Panc1 (cell line): ENCODE measurements at regions not wholly inside any gene's neighbourhood (a gene's known extent, or its start where the extent isn't known, plus 50 kb on each side); places are given as distances from the start of the nearest gene placed in this dataset.

ENCODE experiments used
- ATAC-seq: fragments of 200-7000 bp; cut with Tn5 transposase; 2 replicates; pipeline ENCODE4 v1.9.1; 2020; ENCODE audit warnings: mild to moderate bottlenecking, moderate library complexity
- BruUV-seq: library from RNA; stranded (reverse); fragments of 400-500 nt; replicated peaks from 2 replicates; lab custom pipeline; 2021; lab: Mats Ljungman, UMichigan
- CTCF ChIA-PET: fragments of 300-600 bp; sonication (Branson Sonifier 250); formaldehyde crosslinking; loops from one replicate; lab custom pipeline; 2022; ENCODE audit warnings: antibody characterized with exemption; lab: Charles Lee
- POLR2A ChIA-PET: fragments of 300-600 bp; sonication (Branson Sonifier 250); formaldehyde crosslinking; loops from one replicate; lab custom pipeline; 2022; ENCODE audit warnings: antibody characterized with exemption; lab: Charles Lee
- DNase-seq: peaks from one replicate; pipeline ENCODE4 v3.0.0-alpha.2; 2010; ENCODE audit warnings: low read depth, low spot score
- H3K27ac ChIP-seq: 2 replicates; pipeline ENCODE4 v1.5.1; 2011; ENCODE audit warnings: mild to moderate bottlenecking, low read length, inconsistent platforms
- H3K27me3 ChIP-seq: fragments of 200-500 bp; sonication (Bioruptor generic); 2 replicates; pipeline ENCODE4 v1.6.0; 2014; ENCODE audit warnings: low read length, inconsistent platforms; ENCODE audit not compliant: control insufficient read depth, insufficient read depth
- H3K36me3 ChIP-seq: fragments of 200-500 bp; sonication (Bioruptor generic); 2 replicates; pipeline ENCODE4 v1.5.1; 2014; ENCODE audit warnings: inconsistent platforms, mild to moderate bottlenecking, low read length, moderate library complexity; ENCODE audit not compliant: control insufficient read depth, insufficient read depth
- H3K4me1 ChIP-seq: 2 replicates; pipeline ENCODE4 v1.5.1; 2011; ENCODE audit warnings: inconsistent platforms, mild to moderate bottlenecking, low read length, moderate library complexity; ENCODE audit not compliant: control insufficient read depth, insufficient read depth
- H3K4me3 ChIP-seq, 2 experiments: 2 replicates each; pipeline ENCODE4 v1.5.1; 2011 to 2012; ENCODE audit warnings: low read depth in 2 of 2, low read length in 2 of 2, mild to moderate bottlenecking in 2 of 2, inconsistent platforms in 1 of 2, moderate library complexity in 1 of 2
- H3K9me3 ChIP-seq: fragments of 200-500 bp; sonication (Bioruptor generic); 2 replicates; pipeline ENCODE4 v1.5.1; 2014; ENCODE audit warnings: low read depth, mild to moderate bottlenecking, inconsistent platforms, low read length, moderate library complexity; ENCODE audit not compliant: control insufficient read depth, insufficient read depth
- CTCF ChIP-seq: fragments of 450-650 bp; IDR thresholded peaks from 2 replicates; pipeline ENCODE4 v1.5.1; 2017; ENCODE audit warnings: mild to moderate bottlenecking
- POLR2AphosphoS5 ChIP-seq: IDR thresholded peaks from 2 replicates; pipeline ENCODE4 v1.6.1; 2012; ENCODE audit warnings: mild to moderate bottlenecking, low read depth, low read length, moderate library complexity
- REST ChIP-seq, 2 experiments: IDR thresholded peaks; 2 replicates each; pipeline ENCODE4 v1.6.1; 2011 to 2012; ENCODE audit warnings: low read depth in 2 of 2, control low read depth in 1 of 2, low read length in 1 of 2, mild to moderate bottlenecking in 1 of 2, moderate library complexity in 1 of 2; ENCODE audit not compliant: insufficient read depth in 1 of 2
- SIN3A ChIP-seq: IDR thresholded peaks from 2 replicates; pipeline ENCODE4 v1.6.1; 2012; ENCODE audit warnings: low read depth, mild to moderate bottlenecking, low read length, moderate library complexity, borderline replicate concordance; ENCODE audit not compliant: insufficient read depth
- TCF7L2 ChIP-seq: IDR thresholded peaks from 2 replicates; pipeline ENCODE4 v1.6.1; 2011; ENCODE audit warnings: mild to moderate bottlenecking, low read depth, low read length, inconsistent platforms
- in situ Hi-C: cut with HindIII; loops from 2 replicates; pipeline ENCODE4 v1.10.0; 2016; ENCODE audit warnings: low sequenced_read_pairs, low pct_unique_long_range_greater_than_20kb
- intact Hi-C: fragments of 100-400 bp; cut with micrococcal nuclease; formaldehyde crosslinking; loops from one replicate; pipeline ENCODE4 v1.10.0; 2022; ENCODE audit not compliant: unreplicated experiment

GRCh38 chr1:189936861-189937260, 540.8 kb downstream of the BRINP3 start:
- in situ Hi-C loops, result no loop called here
- Histone ChIP-seq H3K36me3 (no peaks in the 10 kb centered on the region), H3K9me3 (no peaks in the 10 kb centered on the region), H3K27me3 (no peaks in the 10 kb centered on the region), H3K4me3 (no peak overlapping the region), H3K4me1 (no peaks in the 10 kb centered on the region), H3K27ac (no peak overlapping the region)
- BruUV-seq, result no TSS peak
- intact Hi-C loops, result no loop called here
- ChIA-PET CTCF (no interaction called here), POLR2A (no interaction called here)
- ATAC-seq, result no peak
- no peak for DNase-seq
- TF ChIP-seq POLR2AphosphoS5 (no peak), TCF7L2 (no peak), SIN3A (no peak), CTCF (no peak), REST (IDR thresholded peaks at IDR 0.05; ENCODE audit: insufficient read depth in 1 of 2, low read depth in 2 of 2, low read length in 1 of 2) (no peak)

GRCh38 chr1:189939967-189940366, 537.7 kb downstream of the BRINP3 start:
- no peaks in the 10 kb centered on the region for H3K36me3 ChIP-seq
- H3K27ac ChIP-seq, result no peak overlapping the region
- TF ChIP-seq POLR2AphosphoS5, result no peak
- no peaks in the 10 kb centered on the region for H3K27me3 ChIP-seq
- no TSS peak for BruUV-seq
- ChIA-PET POLR2A (no interaction called here), CTCF (no interaction called here)
- no peak overlapping the region for H3K4me3 ChIP-seq
- H3K4me1 ChIP-seq, result no peaks in the 10 kb centered on the region
- ATAC-seq, result no peak
- DNase-seq, result no peak
- no peaks in the 10 kb centered on the region for H3K9me3 ChIP-seq
- intact Hi-C loops, result no loop called here
- in situ Hi-C loops, result no loop called here

- Histone ChIP-seq H3K4me3 (no peak overlapping the region), H3K9me3 (no peaks in the 10 kb centered on the region), H3K27me3 (no peaks in the 10 kb centered on the region), H3K4me1 (no peaks in the 10 kb centered on the region), H3K27ac (no peak overlapping the region), H3K36me3 (no peaks in the 10 kb centered on the region)
- no peak for DNase-seq
- TF ChIP-seq REST (IDR thresholded peaks at IDR 0.05; ENCODE audit: insufficient read depth in 1 of 2, low read depth in 2 of 2, low read length in 1 of 2) (no peak), CTCF (no peak)
- CTCF ChIA-PET, result no interaction called here
- intact Hi-C loops, result no loop called here
- in situ Hi-C loops, result no loop called here
- no peak for ATAC-seq
- BruUV-seq, result no TSS peak
- POLR2A ChIA-PET, result no interaction called here
These were observed 535.7 kb downstream of the BRINP3 start for GRCh38 chr1:189941922-189942321.
